Mesendoderm (in vitro differentiated cells): ENCODE measurements at regions not wholly inside any gene's neighbourhood (a gene's known extent, or its start where the extent isn't known, plus 50 kb on each side); places are given as distances from the start of the nearest gene placed in this dataset.
"Not testable (repeated sequence)": the region's sequence is repeated elsewhere in the genome, so short reads cannot be mapped to it uniquely, and the experiment has no call there.

Experiments used
- DNase-seq: peaks from one replicate; pipeline ENCODE4 v3.0.0; 2013
- H2AK5ac ChIP-seq: 2 replicates; pipeline ENCODE4 v1.6.1; 2013; ENCODE audit warnings: low read length, inconsistent platforms
- H2BK120ac ChIP-seq: 2 replicates; pipeline ENCODE4 v1.6.1; 2013; ENCODE audit warnings: low read depth, mild to moderate bottlenecking, low read length, moderate library complexity, mixed read lengths
- H2BK15ac ChIP-seq: replicated peaks from 2 replicates; pipeline ENCODE4 v1.6.1; 2013; ENCODE audit warnings: low read depth, mild to moderate bottlenecking, moderate library complexity
- H2BK5ac ChIP-seq: 2 replicates; pipeline ENCODE4 v1.6.1; 2013; ENCODE audit warnings: low read length, inconsistent platforms
- H3K18ac ChIP-seq: 2 replicates; pipeline ENCODE4 v1.6.1; 2013; ENCODE audit warnings: mild to moderate bottlenecking, low read length, mixed read lengths
- H3K23ac ChIP-seq: one replicate; pipeline ENCODE4 v1.6.1; 2013; ENCODE audit warnings: low read length
- H3K27ac ChIP-seq: 2 replicates; pipeline ENCODE4 v1.5.1; 2013; ENCODE audit warnings: low read depth, mild to moderate bottlenecking, inconsistent platforms, low read length, moderate library complexity
- H3K27me3 ChIP-seq: 2 replicates; pipeline ENCODE4 v1.6.1; 2013; ENCODE audit warnings: low read length, control low read depth, mild to moderate bottlenecking, inconsistent platforms; ENCODE audit not compliant: insufficient read depth, poor library complexity
- H3K36me3 ChIP-seq: 2 replicates; pipeline ENCODE4 v1.6.1; 2013; ENCODE audit warnings: low read length, inconsistent platforms; ENCODE audit not compliant: control insufficient read depth, insufficient read depth
- H3K4ac ChIP-seq: one replicate; pipeline ENCODE4 v1.6.1; 2013; ENCODE audit warnings: low read depth, mild to moderate bottlenecking, low read length, moderate library complexity
- H3K4me1 ChIP-seq: 2 replicates; pipeline ENCODE4 v1.6.1; 2013; ENCODE audit warnings: low read depth, low read length, inconsistent platforms; ENCODE audit not compliant: control insufficient read depth
- H3K4me2 ChIP-seq: 2 replicates; pipeline ENCODE4 v1.6.1; 2013; ENCODE audit warnings: low read length
- H3K4me3 ChIP-seq: 2 replicates; pipeline ENCODE4 v1.5.1; 2013; ENCODE audit warnings: mild to moderate bottlenecking, low read length
- H3K56ac ChIP-seq: one replicate; pipeline ENCODE4 v1.6.1; 2013; ENCODE audit warnings: low read length
- H3K79me1 ChIP-seq: 2 replicates; pipeline ENCODE4 v1.6.1; 2013; ENCODE audit warnings: low read length, inconsistent platforms
- H3K79me2 ChIP-seq: 2 replicates; pipeline ENCODE4 v1.6.1; 2013; ENCODE audit warnings: mild to moderate bottlenecking, low read length; ENCODE audit not compliant: control insufficient read depth, insufficient read depth
- H3K9ac ChIP-seq: 2 replicates; pipeline ENCODE4 v1.6.1; 2013; ENCODE audit warnings: low read length, inconsistent platforms
- H4K5ac ChIP-seq: one replicate; pipeline ENCODE4 v1.6.1; 2013; ENCODE audit warnings: low read length
- H4K8ac ChIP-seq: one replicate; pipeline ENCODE4 v1.6.1; 2013; ENCODE audit warnings: low read depth, mild to moderate bottlenecking, control low read depth, low read length, moderate library complexity
- WGBS: extraction: QIAGEN DNeasy Blood & Tissue Kit; methylation state at CpG from one replicate; pipeline ENCODE4 v1.1.7; 2013; ENCODE audit warnings: low lambda C conversion rate, missing lambda C conversion rate; ENCODE audit not compliant: insufficient coverage; ENCODE audit errors: extremely low coverage; 5-methylcytosine and 5-hydroxymethylcytosine counted together

- H3K18ac ChIP-seq: not testable (repeated sequence)
These were observed 488.8 kb downstream of the SIPA1L2 start for GRCh38 chr1:232141167-232141448.

GRCh38 chr1:232140419-232141166, 489.3 kb downstream of the SIPA1L2 start:
- H3K4me2 ChIP-seq: no peak overlapping the region
- H3K27me3 ChIP-seq: no peaks in the 10 kb centered on the region
- WGBS: no CpG with 5 or more reads among the region's 6 CpGs
- H2BK5ac ChIP-seq: no peak overlapping the region
- H2AK5ac ChIP-seq: no peak overlapping the region
- H3K79me1 ChIP-seq: no peaks in the 10 kb centered on the region
- H3K9ac ChIP-seq: no peak overlapping the region
- H4K5ac ChIP-seq: no peak overlapping the region
- no peak overlapping the region for H3K18ac ChIP-seq
- H2BK15ac ChIP-seq: no peak overlapping the region
- no peak overlapping the region for H3K27ac ChIP-seq
- no peaks in the 10 kb centered on the region for H3K79me2 ChIP-seq
- DNase-seq: no peak
- H3K56ac ChIP-seq: no peak overlapping the region
- H3K4ac ChIP-seq: no peak overlapping the region
- H4K8ac ChIP-seq: no peak overlapping the region
- no peak overlapping the region for H3K23ac ChIP-seq
- H3K4me1 ChIP-seq: peaks cover 3% of the 10 kb centered on the region
- H3K36me3 ChIP-seq: no peaks in the 10 kb centered on the region
- H2BK120ac ChIP-seq: no peak overlapping the region
- no peak overlapping the region for H3K4me3 ChIP-seq

More at GRCh38 chr1:232141167-232141448, 488.8 kb downstream of the SIPA1L2 start:
- not testable (repeated sequence) for H3K27me3 ChIP-seq, H4K8ac ChIP-seq, H3K27ac ChIP-seq, H2AK5ac ChIP-seq, DNase-seq, H3K4me2 ChIP-seq, H3K4me1 ChIP-seq, H3K56ac ChIP-seq, H2BK15ac ChIP-seq, H3K23ac ChIP-seq, H4K5ac ChIP-seq, H2BK5ac ChIP-seq, H3K79me2 ChIP-seq, H3K36me3 ChIP-seq, H3K9ac ChIP-seq, H3K4me3 ChIP-seq, H3K79me1 ChIP-seq, H2BK120ac ChIP-seq, H3K4ac ChIP-seq
- no CpG with 5 or more reads among the region's 5 CpGs for WGBS

- DNase-seq: no peak
- peaks cover 3% of the 10 kb centered on the region for H3K4me1 ChIP-seq
These were observed 490.5 kb downstream of the SIPA1L2 start for GRCh38 chr1:232139444-232139843.

GRCh38 chr1:232138044-232138443, 491.9 kb downstream of the SIPA1L2 start:
- H3K9ac ChIP-seq: no peak overlapping the region
- no peak overlapping the region for H2BK5ac ChIP-seq
- no CpG with 5 or more reads among the region's 7 CpGs for WGBS
- no peaks in the 10 kb centered on the region for H3K79me1 ChIP-seq
- no peak overlapping the region for H2AK5ac ChIP-seq
- H2BK15ac ChIP-seq: no peak overlapping the region
- H3K4ac ChIP-seq: no peak overlapping the region
- no peak overlapping the region for H2BK120ac ChIP-seq
- H3K56ac ChIP-seq: no peak overlapping the region
- no peak overlapping the region for H4K8ac ChIP-seq
- H3K79me2 ChIP-seq: no peaks in the 10 kb centered on the region
- H3K18ac ChIP-seq: no peak overlapping the region
- no peak overlapping the region for H3K23ac ChIP-seq
- no peak overlapping the region for H3K4me3 ChIP-seq
- H3K4me1 ChIP-seq: peaks cover under 1% of the 10 kb centered on the region
- H3K27me3 ChIP-seq: no peaks in the 10 kb centered on the region
- H3K36me3 ChIP-seq: no peaks in the 10 kb centered on the region
- no peak for DNase-seq
- no peak overlapping the region for H4K5ac ChIP-seq
- no peak overlapping the region for H3K27ac ChIP-seq
- no peak overlapping the region for H3K4me2 ChIP-seq

More at GRCh38 chr1:232139444-232139843, 490.5 kb downstream of the SIPA1L2 start:
- Histone ChIP-seq H2BK5ac (no peak overlapping the region), H3K18ac (no peak overlapping the region), H3K4me2 (no peak overlapping the region), H3K4ac (no peak overlapping the region), H3K4me3 (no peak overlapping the region), H3K79me1 (no peaks in the 10 kb centered on the region), H3K27me3 (no peaks in the 10 kb centered on the region), H4K5ac (no peak overlapping the region), H2BK15ac (no peak overlapping the region), H2AK5ac (no peak overlapping the region), H4K8ac (no peak overlapping the region), H3K79me2 (no peaks in the 10 kb centered on the region), H3K23ac (no peak overlapping the region), H3K9ac (no peak overlapping the region), H3K27ac (no peak overlapping the region), H2BK120ac (no peak overlapping the region), H3K56ac (no peak overlapping the region), H3K36me3 (no peaks in the 10 kb centered on the region)
- no CpG with 5 or more reads among the region's 6 CpGs for WGBS

- Histone ChIP-seq H2BK120ac (no peak overlapping the region), H2BK15ac (no peak overlapping the region), H3K27ac (no peak overlapping the region), H3K27me3 (no peaks in the 10 kb centered on the region), H4K8ac (no peak overlapping the region), H3K4me1 (peaks cover 5% of the 10 kb centered on the region), H2AK5ac (no peak overlapping the region), H3K79me2 (no peaks in the 10 kb centered on the region), H3K4me2 (no peak overlapping the region), H3K4me3 (no peak overlapping the region), H3K36me3 (no peaks in the 10 kb centered on the region), H3K79me1 (no peaks in the 10 kb centered on the region), H3K23ac (no peak overlapping the region), H3K18ac (no peak overlapping the region), H3K4ac (no peak overlapping the region), H4K5ac (no peak overlapping the region), H2BK5ac (no peak overlapping the region), H3K9ac (no peak overlapping the region), H3K56ac (no peak overlapping the region)
- no peak for DNase-seq
- no CpG with 5 or more reads among the region's 3 CpGs for WGBS
These were observed 492.9 kb downstream of the SIPA1L2 start for GRCh38 chr1:232137066-232137465.

GRCh38 chr1:232136136-232136535, 493.8 kb downstream of the SIPA1L2 start:
- Histone ChIP-seq H3K56ac (no peak overlapping the region), H3K4me1 (peaks cover 7% of the 10 kb centered on the region), H3K79me1 (no peaks in the 10 kb centered on the region), H3K4me3 (no peak overlapping the region), H3K4me2 (no peak overlapping the region), H3K27ac (no peak overlapping the region), H3K23ac (no peak overlapping the region), H4K5ac (no peak overlapping the region), H3K9ac (no peak overlapping the region), H3K79me2 (peaks cover 3% of the 10 kb centered on the region), H4K8ac (no peak overlapping the region), H3K27me3 (no peaks in the 10 kb centered on the region), H3K4ac (no peak overlapping the region), H2BK15ac (no peak overlapping the region), H2BK5ac (no peak overlapping the region), H3K36me3 (no peaks in the 10 kb centered on the region), H2AK5ac (no peak overlapping the region), H2BK120ac (no peak overlapping the region), H3K18ac (no peak overlapping the region)
- DNase-seq: no peak
- WGBS: no CpG with 5 or more reads among the region's 4 CpGs
